H1 (cell line): ENCODE measurements at regions not wholly inside any gene's neighbourhood (a gene's known extent, or its start where the extent isn't known, plus 50 kb on each side); places are given as distances from the start of the nearest gene placed in this dataset.

ENCODE experiments used
- MAFK ChIP-seq: IDR thresholded peaks from 2 replicates; pipeline ENCODE4 v1.6.1; 2012; ENCODE audit warnings: low read depth, mild to moderate bottlenecking, improper control_type of control experiment, low read length

GRCh38 chr17:65423346-65424140, 137.9 kb downstream of the AXIN2 start (continued):
- no peak for TF ChIP-seq MAFK
- TF ChIP-seq, all 59 proteins: peak for 2
